GM13976 (cell line): ENCODE measurements at regions not wholly inside any gene's neighbourhood (a gene's known extent, or its start where the extent isn't known, plus 50 kb on each side); places are given as distances from the start of the nearest gene placed in this dataset.
"Not testable (repeated sequence)": the region's sequence is repeated elsewhere in the genome, so short reads cannot be mapped to it uniquely, and the experiment has no call there.

Experiments
- DNase-seq: peaks from one replicate; pipeline ENCODE4 v3.0.0; 2012; ENCODE audit warnings: low spot score
- in situ Hi-C: fragments of 300-500 bp; cut with MboI; formaldehyde crosslinking; loops from one replicate; pipeline ENCODE4 v1.12.0; 2022; ENCODE audit warnings: low sequenced_read_pairs, mixed read lengths, inconsistent platforms; ENCODE audit not compliant: unreplicated experiment
- TF ChIP-seq, protein P1 (sequence below): IDR thresholded peaks from 2 replicates; pipeline ENCODE4 v1.5.1; 2012; ENCODE audit warnings: borderline replicate concordance, mild to moderate bottlenecking; ENCODE audit not compliant: insufficient read depth; ENCODE audit errors: extremely low read depth, missing control alignments, control extremely low read depth

- in situ Hi-C loops: no loop called here
- TF ChIP-seq, protein P1, sequence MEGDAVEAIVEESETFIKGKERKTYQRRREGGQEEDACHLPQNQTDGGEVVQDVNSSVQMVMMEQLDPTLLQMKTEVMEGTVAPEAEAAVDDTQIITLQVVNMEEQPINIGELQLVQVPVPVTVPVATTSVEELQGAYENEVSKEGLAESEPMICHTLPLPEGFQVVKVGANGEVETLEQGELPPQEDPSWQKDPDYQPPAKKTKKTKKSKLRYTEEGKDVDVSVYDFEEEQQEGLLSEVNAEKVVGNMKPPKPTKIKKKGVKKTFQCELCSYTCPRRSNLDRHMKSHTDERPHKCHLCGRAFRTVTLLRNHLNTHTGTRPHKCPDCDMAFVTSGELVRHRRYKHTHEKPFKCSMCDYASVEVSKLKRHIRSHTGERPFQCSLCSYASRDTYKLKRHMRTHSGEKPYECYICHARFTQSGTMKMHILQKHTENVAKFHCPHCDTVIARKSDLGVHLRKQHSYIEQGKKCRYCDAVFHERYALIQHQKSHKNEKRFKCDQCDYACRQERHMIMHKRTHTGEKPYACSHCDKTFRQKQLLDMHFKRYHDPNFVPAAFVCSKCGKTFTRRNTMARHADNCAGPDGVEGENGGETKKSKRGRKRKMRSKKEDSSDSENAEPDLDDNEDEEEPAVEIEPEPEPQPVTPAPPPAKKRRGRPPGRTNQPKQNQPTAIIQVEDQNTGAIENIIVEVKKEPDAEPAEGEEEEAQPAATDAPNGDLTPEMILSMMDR: no peak
- DNase-seq: no peak
Measured at GRCh38 chr3:101964861-101965260, 115.5 kb downstream of the NFKBIZ start.

DNA sequence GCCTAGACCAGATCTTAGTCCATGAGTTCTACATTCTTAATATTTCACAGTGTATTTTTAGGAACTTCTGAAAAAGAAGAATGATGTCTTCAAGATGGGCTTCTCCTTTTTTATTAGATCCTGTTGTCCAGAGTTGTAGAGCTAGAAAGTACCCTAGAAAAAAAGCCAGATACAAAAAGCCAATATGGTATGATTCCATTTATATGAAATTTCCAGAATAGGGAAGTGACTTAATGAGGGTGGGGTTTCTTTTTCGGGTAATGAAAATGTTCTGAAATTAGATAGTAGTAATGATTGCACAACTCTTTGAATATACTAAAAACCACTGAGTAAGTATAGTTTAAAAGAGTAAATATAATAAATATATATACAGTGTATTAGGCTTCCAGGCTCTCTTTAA lies 116.9 kb downstream of the NFKBIZ start:
- in situ Hi-C loops: no loop called here
- DNase-seq: no peak
- TF ChIP-seq, protein P1: no peak

GRCh38 chr3:101970212-101970611 lies 120.9 kb downstream of the NFKBIZ start:
- in situ Hi-C loops: no loop called here
- TF ChIP-seq, protein P1: no peak
- no peak for DNase-seq

DNA sequence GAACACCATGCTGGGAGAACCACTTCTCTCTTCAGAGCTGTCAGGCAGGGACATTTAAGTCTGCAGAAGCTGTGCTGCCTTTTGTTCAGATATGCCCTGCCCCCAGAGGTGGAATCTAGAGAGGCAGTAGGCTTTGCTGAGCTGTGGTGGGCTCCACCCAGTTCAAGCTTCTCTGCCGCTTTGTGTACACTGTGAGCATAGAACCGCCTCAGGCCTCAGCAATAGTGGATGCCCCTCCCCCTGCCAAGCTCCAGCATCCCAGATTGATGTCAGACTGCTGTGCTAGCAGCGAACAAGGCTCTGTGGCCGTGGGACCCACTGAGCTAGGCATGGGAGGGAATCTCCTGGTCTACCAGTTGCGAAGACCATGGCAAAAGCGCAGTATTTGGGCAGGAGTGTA lies 121.6 kb downstream of the NFKBIZ start:
- in situ Hi-C loops: no loop called here
- no peak for DNase-seq
- TF ChIP-seq, protein P1: no peak

DNA sequence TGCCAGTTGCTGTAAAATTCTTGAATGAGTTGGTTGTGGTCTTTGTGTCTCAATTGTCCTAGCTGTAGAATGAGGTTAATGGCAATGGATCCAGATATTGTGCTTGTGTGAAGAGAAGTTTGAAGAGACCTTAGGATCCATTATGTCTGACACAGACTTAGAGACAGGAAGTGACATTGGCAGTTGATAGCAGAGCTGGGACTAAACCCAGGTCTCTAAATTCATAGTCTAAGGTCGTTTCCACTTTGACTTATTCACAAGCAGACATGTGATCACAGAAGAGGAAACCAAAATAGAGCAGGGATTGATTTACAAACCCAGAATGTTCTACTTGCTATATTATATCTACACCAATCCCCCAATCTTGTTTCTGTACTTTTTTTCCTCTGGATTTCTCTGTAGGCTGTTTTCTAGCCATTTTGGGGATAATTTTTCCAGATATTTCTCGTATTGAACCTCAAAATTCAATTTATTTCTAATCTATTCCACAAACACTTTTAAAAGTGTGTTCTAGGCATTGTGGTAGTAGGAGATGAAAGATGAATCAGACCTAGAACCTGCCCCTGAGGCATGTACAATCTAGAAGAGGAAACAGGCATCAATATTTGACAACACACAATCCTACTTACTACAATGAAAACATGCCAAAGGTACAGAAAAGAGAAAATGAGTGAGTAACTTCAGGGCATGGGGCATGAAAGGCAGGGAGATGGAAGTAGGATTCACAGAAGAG lies 123.3 kb downstream of the NFKBIZ start:
- TF ChIP-seq, protein P1: no peak
- in situ Hi-C loops: no loop called here
- DNase-seq: no peak

GRCh38 chr3:101973163-101973505 lies 123.8 kb downstream of the NFKBIZ start:
- in situ Hi-C loops: no loop called here
- DNase-seq: no peak
- TF ChIP-seq, protein P1: no peak

- in situ Hi-C loops, DNase-seq: not testable (repeated sequence)
Measured at GRCh38 chr3:101975415-101975814, 126.1 kb downstream of the NFKBIZ start.
